Spinal cord (tissue), 9 donors: ENCODE measurements at regions not wholly inside any gene's neighbourhood (a gene's known extent, or its start where the extent isn't known, plus 50 kb on each side); places are given as distances from the start of the nearest gene placed in this dataset.

Source experiments
- DNase-seq, 6 donors: peaks; one replicate each; pipeline versions ENCODE4 v3.0.0 to v3.0.0-alpha.2; 2013 to 2015; ENCODE audit warnings: low spot score in 6 of 6, low read depth in 4 of 6
- H3K27ac ChIP-seq: one replicate; pipeline ENCODE4 v1.5.1; 2013; ENCODE audit warnings: low read depth, low read length, control low read depth
- H3K27me3 ChIP-seq: one replicate; pipeline ENCODE4 v1.6.1; 2013; ENCODE audit warnings: low read length; ENCODE audit not compliant: control insufficient read depth, insufficient read depth
- H3K36me3 ChIP-seq: one replicate; pipeline ENCODE4 v1.6.1; 2013; ENCODE audit warnings: low read length; ENCODE audit not compliant: control insufficient read depth, insufficient read depth
- H3K4me1 ChIP-seq: one replicate; pipeline ENCODE4 v1.6.1; 2013; ENCODE audit warnings: low read length; ENCODE audit not compliant: control insufficient read depth, insufficient read depth
- H3K4me3 ChIP-seq: one replicate; pipeline ENCODE4 v1.5.1; 2013; ENCODE audit warnings: low read depth, low read length, control low read depth
- H3K9me3 ChIP-seq: one replicate; pipeline ENCODE4 v1.6.1; 2013; ENCODE audit warnings: low read length; ENCODE audit not compliant: control insufficient read depth, insufficient read depth
- WGBS: methylation state at CpG from one replicate; pipeline ENCODE4 v1.1.5; 2013; ENCODE audit warnings: missing lambda C conversion rate; ENCODE audit not compliant: insufficient coverage; 5-methylcytosine and 5-hydroxymethylcytosine counted together
- donor health status: healthy.

- Histone ChIP-seq H3K27me3 (no peaks in the 10 kb centered on the region), H3K27ac (no peak overlapping the region), H3K9me3 (no peaks in the 10 kb centered on the region), H3K4me3 (no peak overlapping the region), H3K36me3 (no peaks in the 10 kb centered on the region), H3K4me1 (no peaks in the 10 kb centered on the region)
- WGBS = 86% methylated on average over 7 of the region's 10 CpGs
- DNase-seq = no peak
Observed at GRCh38 chr5:2505217-2505616, 246.3 kb downstream of the IRX2 start.

- WGBS = 84% methylated on average over 5 of the region's 6 CpGs
- no peaks in the 10 kb centered on the region for H3K9me3 ChIP-seq
- DNase-seq = no peak
- no peaks in the 10 kb centered on the region for H3K4me1 ChIP-seq
- H3K4me3 ChIP-seq = no peak overlapping the region
- no peaks in the 10 kb centered on the region for H3K36me3 ChIP-seq
- H3K27me3 ChIP-seq = no peaks in the 10 kb centered on the region
- H3K27ac ChIP-seq = no peak overlapping the region
Observed at GRCh38 chr5:2502970-2503594, 248.4 kb downstream of the IRX2 start.

GRCh38 chr5:2499917-2500316, 251.6 kb downstream of the IRX2 start:
- no peak overlapping the region for H3K27ac ChIP-seq
- H3K4me1 ChIP-seq = no peaks in the 10 kb centered on the region
- no peak overlapping the region for H3K4me3 ChIP-seq
- no peak for DNase-seq
- no peaks in the 10 kb centered on the region for H3K27me3 ChIP-seq
- no peaks in the 10 kb centered on the region for H3K36me3 ChIP-seq
- no peaks in the 10 kb centered on the region for H3K9me3 ChIP-seq

GRCh38 chr5:2496891-2497290, 254.6 kb downstream of the IRX2 start:
- 52% methylated on average over 5 of the region's 9 CpGs for WGBS
- H3K36me3 ChIP-seq = no peaks in the 10 kb centered on the region
- DNase-seq = peak in 1 of 6 donors; percentile 71
- H3K27ac ChIP-seq = no peak overlapping the region
- no peaks in the 10 kb centered on the region for H3K27me3 ChIP-seq
- H3K9me3 ChIP-seq = no peaks in the 10 kb centered on the region
- no peaks in the 10 kb centered on the region for H3K4me1 ChIP-seq
- H3K4me3 ChIP-seq = no peak overlapping the region

GRCh38 chr5:2496126-2496525, 255.4 kb downstream of the IRX2 start:
- Histone ChIP-seq H3K27me3 (no peaks in the 10 kb centered on the region), H3K4me1 (no peaks in the 10 kb centered on the region), H3K27ac (no peak overlapping the region), H3K9me3 (no peaks in the 10 kb centered on the region), H3K36me3 (no peaks in the 10 kb centered on the region), H3K4me3 (no peak overlapping the region)
- WGBS = 94% methylated on average over 9 of the region's 9 CpGs
- DNase-seq = peak in 1 of 6 donors; percentile 23

- Histone ChIP-seq H3K4me1 (no peaks in the 10 kb centered on the region), H3K27ac (no peak overlapping the region), H3K9me3 (no peaks in the 10 kb centered on the region), H3K27me3 (no peaks in the 10 kb centered on the region), H3K36me3 (no peaks in the 10 kb centered on the region), H3K4me3 (no peak overlapping the region)
- WGBS = 90% methylated on average over 6 of the region's 8 CpGs
- no peak for DNase-seq
Observed at GRCh38 chr5:2493356-2493755, 258.1 kb downstream of the IRX2 start.

- H3K27me3 ChIP-seq = no peaks in the 10 kb centered on the region
Observed at GRCh38 chr5:2492476-2492875, 259.0 kb downstream of the IRX2 start.

GRCh38 chr5:2491846-2492245, 259.6 kb downstream of the IRX2 start:
- Histone ChIP-seq H3K36me3 (no peaks in the 10 kb centered on the region), H3K27me3 (no peaks in the 10 kb centered on the region), H3K4me1 (no peaks in the 10 kb centered on the region), H3K4me3 (no peak overlapping the region), H3K27ac (no peak overlapping the region), H3K9me3 (no peaks in the 10 kb centered on the region)
- WGBS = 100% methylated on average over 1 of the region's 1 CpG
- DNase-seq = no peak

More at GRCh38 chr5:2492476-2492875, 259.0 kb downstream of the IRX2 start:
- WGBS = 89% methylated on average over 5 of the region's 7 CpGs
- Histone ChIP-seq H3K27ac (no peak overlapping the region), H3K4me1 (no peaks in the 10 kb centered on the region), H3K4me3 (no peak overlapping the region), H3K36me3 (no peaks in the 10 kb centered on the region), H3K9me3 (no peaks in the 10 kb centered on the region)
- DNase-seq = no peak

GRCh38 chr5:2489306-2489705, 262.2 kb downstream of the IRX2 start:
- H3K4me3 ChIP-seq = no peak overlapping the region
- 92% methylated on average over 7 of the region's 10 CpGs for WGBS

GRCh38 chr5:2488593-2488992, 262.9 kb downstream of the IRX2 start:
- Histone ChIP-seq H3K27ac (no peak overlapping the region), H3K4me3 (no peak overlapping the region), H3K27me3 (no peaks in the 10 kb centered on the region), H3K4me1 (no peaks in the 10 kb centered on the region), H3K36me3 (no peaks in the 10 kb centered on the region), H3K9me3 (no peaks in the 10 kb centered on the region)
- DNase-seq = no peak
- WGBS = 85% methylated on average over 9 of the region's 9 CpGs

More at GRCh38 chr5:2489306-2489705, 262.2 kb downstream of the IRX2 start:
- no peak for DNase-seq
- H3K36me3 ChIP-seq = no peaks in the 10 kb centered on the region
- no peaks in the 10 kb centered on the region for H3K9me3 ChIP-seq
- H3K27ac ChIP-seq = no peak overlapping the region
- no peaks in the 10 kb centered on the region for H3K27me3 ChIP-seq
- no peaks in the 10 kb centered on the region for H3K4me1 ChIP-seq
